ENCODE measurements at regions not wholly inside any gene's neighbourhood (a gene's known extent, or its start where the extent isn't known, plus 50 kb on each side); places are given as distances from the start of the nearest gene placed in this dataset.

- TF ChIP-seq CTCF (conservative IDR thresholded peaks at IDR 0.05 in 1 of 2, IDR thresholded peaks at IDR 0.05 in 1 of 2; ENCODE audit: low read depth in 1 of 2, low read length in 2 of 2) (no peak), EZH2 (IDR thresholded peaks at IDR 0.05; ENCODE audit: low read length, missing control alignments) (no peak)
Observed at GRCh38 chr2:225842939-225843338, 443.4 kb downstream of the NYAP2 start.
